Hepatocyte (in vitro differentiated cells): ENCODE measurements at regions not wholly inside any gene's neighbourhood (a gene's known extent, or its start where the extent isn't known, plus 50 kb on each side); places are given as distances from the start of the nearest gene placed in this dataset.

Source experiments
- DNase-seq: peaks from one replicate; pipeline ENCODE4 v3.0.0-alpha.2; 2016; ENCODE audit warnings: low spot score
- H2AFZ ChIP-seq: fragments of 200-600 bp; sonication (generic); 2 replicates; pipeline ENCODE4 v1.6.0; 2016; ENCODE audit warnings: antibody characterized with exemption, mild to moderate bottlenecking
- H3K27ac ChIP-seq: fragments of 200-600 bp; sonication (generic); 2 replicates; pipeline ENCODE4 v1.5.1; 2016; ENCODE audit warnings: mild to moderate bottlenecking
- H3K27me3 ChIP-seq: fragments of 200-600 bp; sonication (generic); 2 replicates; pipeline ENCODE4 v1.6.1; 2016
- H3K36me3 ChIP-seq: fragments of 200-600 bp; sonication (generic); replicated peaks from 2 replicates; pipeline ENCODE4 v1.5.1; 2016; ENCODE audit warnings: low read depth; ENCODE audit not compliant: insufficient read depth
- H3K4me1 ChIP-seq: fragments of 200-600 bp; sonication (generic); 2 replicates; pipeline ENCODE4 v1.5.1; 2016; ENCODE audit warnings: mild to moderate bottlenecking, moderate library complexity; ENCODE audit not compliant: insufficient read depth
- H3K4me2 ChIP-seq: fragments of 200-600 bp; sonication (generic); 2 replicates; pipeline ENCODE4 v1.6.0; 2016
- H3K4me3 ChIP-seq: fragments of 200-600 bp; sonication (generic); 2 replicates; pipeline ENCODE4 v1.5.1; 2016; ENCODE audit warnings: mild to moderate bottlenecking
- H3K79me2 ChIP-seq: fragments of 200-600 bp; sonication (generic); 2 replicates; pipeline ENCODE4 v1.6.0; 2017; ENCODE audit warnings: mild to moderate bottlenecking
- H3K9me2 ChIP-seq: fragments of 200-600 bp; sonication (generic); replicated peaks from 2 replicates; pipeline ENCODE4 v1.6.0; 2017; ENCODE audit warnings: mild to moderate bottlenecking; ENCODE audit not compliant: insufficient read depth
- H3K9me3 ChIP-seq: fragments of 200-600 bp; sonication (generic); 2 replicates; pipeline ENCODE4 v1.5.1; 2016; ENCODE audit warnings: low read depth, mild to moderate bottlenecking
- H4K20me1 ChIP-seq: fragments of 200-600 bp; sonication (generic); 2 replicates; pipeline ENCODE4 v1.6.0; 2016; ENCODE audit warnings: mild to moderate bottlenecking; ENCODE audit not compliant: insufficient read depth, poor library complexity, severe bottlenecking
- CTCF ChIP-seq: fragments of 200-600 bp; sonication (generic); IDR thresholded peaks from 2 replicates; pipeline ENCODE4 v1.5.1; 2016; ENCODE audit warnings: antibody characterized with exemption, mild to moderate bottlenecking; ENCODE audit not compliant: poor library complexity
- EZH2 ChIP-seq: fragments of 200-600 bp; sonication (generic); IDR thresholded peaks from 2 replicates; pipeline ENCODE4 v1.6.1; 2016; ENCODE audit warnings: antibody characterized with exemption, mild to moderate bottlenecking, borderline replicate concordance
- EZH2phosphoT487 ChIP-seq: fragments of 200-600 bp; sonication (generic); IDR thresholded peaks from one replicate; pipeline ENCODE4 v1.6.1; 2018; ENCODE audit warnings: antibody characterized with exemption, mild to moderate bottlenecking, low read depth, moderate library complexity; ENCODE audit not compliant: unreplicated experiment, severe bottlenecking
- WGBS: methylation state at CpG from one replicate; pipeline ENCODE4 v1.1.6; 2016; ENCODE audit warnings: low lambda C conversion rate; ENCODE audit errors: missing lambda C conversion rate; 5-methylcytosine and 5-hydroxymethylcytosine counted together

GRCh38 chr4:163663454-163664225 lies 169.2 kb downstream of the TMA16 start:
- no peak overlapping the region for H3K27ac ChIP-seq
- WGBS = 79% methylated on average over 5 of the region's 5 CpGs
- TF ChIP-seq EZH2 = no peak

GRCh38 chr4:163665101-163665500 lies 170.6 kb downstream of the TMA16 start:
- WGBS = 94% methylated on average over 2 of the region's 2 CpGs
- Histone ChIP-seq H3K27ac (no peak overlapping the region), H3K4me1 (no peaks in the 10 kb centered on the region), H3K27me3 (no peaks in the 10 kb centered on the region), H3K79me2 (no peaks in the 10 kb centered on the region), H3K4me2 (no peak overlapping the region), H3K36me3 (no peaks in the 10 kb centered on the region), H3K4me3 (no peak overlapping the region), H2AFZ (no peak overlapping the region), H3K9me3 (no peaks in the 10 kb centered on the region), H3K9me2 (no peaks in the 10 kb centered on the region), H4K20me1 (no peaks in the 10 kb centered on the region)
- no peak for DNase-seq
- no peak for TF ChIP-seq CTCF
- TF ChIP-seq EZH2 = no peak
- no peak for TF ChIP-seq EZH2phosphoT487

More at GRCh38 chr4:163663454-163664225, 169.2 kb downstream of the TMA16 start:
- Histone ChIP-seq H3K36me3 (no peaks in the 10 kb centered on the region), H4K20me1 (no peaks in the 10 kb centered on the region), H3K27me3 (no peaks in the 10 kb centered on the region), H3K4me3 (no peak overlapping the region), H2AFZ (no peak overlapping the region), H3K9me3 (no peaks in the 10 kb centered on the region), H3K79me2 (no peaks in the 10 kb centered on the region), H3K9me2 (no peaks in the 10 kb centered on the region), H3K4me2 (no peak overlapping the region), H3K4me1 (no peaks in the 10 kb centered on the region)
- DNase-seq = no peak

GRCh38 chr4:163665521-163666331 lies 171.2 kb downstream of the TMA16 start:
- WGBS = 88% methylated on average over 9 of the region's 9 CpGs
- Histone ChIP-seq H3K36me3 (no peaks in the 10 kb centered on the region), H3K9me2 (no peaks in the 10 kb centered on the region), H3K27ac (no peak overlapping the region), H3K27me3 (no peaks in the 10 kb centered on the region), H2AFZ (no peak overlapping the region), H3K4me3 (no peak overlapping the region), H3K4me2 (no peak overlapping the region), H4K20me1 (no peaks in the 10 kb centered on the region), H3K79me2 (no peaks in the 10 kb centered on the region), H3K9me3 (no peaks in the 10 kb centered on the region), H3K4me1 (no peaks in the 10 kb centered on the region)
- no peak for DNase-seq
- TF ChIP-seq EZH2phosphoT487 (no peak), EZH2 (no peak), CTCF (no peak)

DNA sequence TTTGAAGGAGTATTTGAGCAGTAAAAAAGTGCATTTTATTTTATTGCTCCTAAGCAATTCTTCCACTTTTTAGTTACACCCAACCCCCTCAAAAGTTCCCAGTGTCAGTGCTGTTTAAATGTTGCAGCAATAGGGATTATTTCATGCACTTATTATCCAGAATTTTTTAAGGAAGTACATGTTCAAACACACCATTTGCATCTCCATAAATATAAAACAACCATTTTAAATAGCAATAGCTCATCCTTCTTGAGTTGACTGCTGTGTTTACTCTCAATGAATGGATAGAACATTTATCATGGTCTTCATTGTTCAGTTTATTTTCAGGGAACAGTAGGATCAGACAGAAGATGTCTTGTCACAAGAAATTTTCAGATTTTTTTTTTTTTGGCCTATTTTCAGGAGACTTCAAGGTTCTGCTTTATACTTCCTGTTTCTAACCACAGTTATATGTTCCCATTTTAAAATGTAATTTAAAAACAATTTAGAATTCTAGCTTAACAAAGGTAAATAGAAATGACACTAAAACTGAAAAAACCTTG lies 171.9 kb downstream of the TMA16 start:
- no peak overlapping the region for H3K4me3 ChIP-seq
- no peak for DNase-seq
- H3K9me2 ChIP-seq = no peaks in the 10 kb centered on the region
- H2AFZ ChIP-seq = no peak overlapping the region
- no peak overlapping the region for H3K4me2 ChIP-seq
- H3K36me3 ChIP-seq = no peaks in the 10 kb centered on the region
- no peak overlapping the region for H3K27ac ChIP-seq
- no peaks in the 10 kb centered on the region for H4K20me1 ChIP-seq
- H3K79me2 ChIP-seq = no peaks in the 10 kb centered on the region
- TF ChIP-seq EZH2phosphoT487 (no peak), CTCF (no peak), EZH2 (no peak)
- no peaks in the 10 kb centered on the region for H3K9me3 ChIP-seq
- H3K4me1 ChIP-seq = no peaks in the 10 kb centered on the region
- H3K27me3 ChIP-seq = no peaks in the 10 kb centered on the region
